NCI-H526 (cell line): ENCODE measurements at regions not wholly inside any gene's neighbourhood (a gene's known extent, or its start where the extent isn't known, plus 50 kb on each side); places are given as distances from the start of the nearest gene placed in this dataset.

Experiments
- DNase-seq, 2 experiments: peaks; one replicate each; lab custom pipeline; 2025; lab: John Stamatoyannopoulos, UW

DNA sequence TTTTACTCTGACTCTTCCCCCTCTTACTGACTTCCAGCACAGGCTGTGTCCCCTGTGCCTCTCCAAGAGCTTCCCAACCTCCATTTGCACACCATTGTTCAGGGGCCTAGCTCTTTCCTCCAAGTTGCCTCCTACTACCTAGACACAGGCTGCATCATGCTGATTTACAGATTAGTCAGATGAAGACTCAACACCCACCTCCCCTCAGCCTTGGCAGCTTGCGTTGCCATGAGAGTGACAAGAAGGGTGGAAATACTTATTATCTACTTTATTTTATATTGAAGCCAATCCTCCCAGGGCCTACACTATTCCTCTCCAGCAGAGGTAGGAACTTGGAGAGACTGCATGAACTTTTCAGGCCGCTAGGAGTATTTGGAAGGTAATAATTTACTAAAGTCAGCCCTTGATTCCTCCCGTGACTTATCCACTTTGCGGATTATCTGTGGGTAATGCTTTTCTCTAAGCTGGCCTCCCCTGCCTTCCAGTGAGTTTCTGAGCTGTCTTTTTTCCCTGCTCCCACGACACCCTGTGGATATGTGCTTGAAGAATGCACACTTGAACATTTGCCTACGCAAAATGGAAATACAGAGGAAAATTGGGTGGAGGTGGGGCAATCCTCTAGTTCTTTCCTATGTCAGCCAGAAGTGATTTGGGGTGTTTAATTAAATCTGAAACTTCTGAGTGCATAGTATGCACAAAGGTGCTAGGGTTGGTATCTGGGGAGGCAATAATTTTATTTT lies 74.1 kb upstream of the TMEM164 start:
- DNase-seq = no peak

DNA sequence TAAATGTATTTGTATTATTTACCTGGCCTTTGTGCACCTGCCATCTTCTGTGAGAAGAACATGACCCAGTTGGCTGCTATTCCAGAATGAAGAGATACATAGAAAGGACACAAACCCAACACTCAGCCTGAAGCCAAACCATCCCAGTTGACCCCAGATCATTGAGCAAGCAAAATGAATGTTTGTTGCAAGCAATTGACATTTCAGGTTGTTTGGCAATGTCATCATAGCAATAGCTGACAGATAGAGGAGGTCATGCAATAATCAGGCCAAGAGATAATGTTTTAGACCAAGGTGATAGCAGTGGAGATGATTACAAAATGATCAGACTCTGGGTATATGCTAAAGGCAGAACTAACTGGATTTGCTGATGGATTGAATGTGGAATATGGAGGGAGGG lies 71.2 kb upstream of the TMEM164 start:
- DNase-seq = no peak

DNA sequence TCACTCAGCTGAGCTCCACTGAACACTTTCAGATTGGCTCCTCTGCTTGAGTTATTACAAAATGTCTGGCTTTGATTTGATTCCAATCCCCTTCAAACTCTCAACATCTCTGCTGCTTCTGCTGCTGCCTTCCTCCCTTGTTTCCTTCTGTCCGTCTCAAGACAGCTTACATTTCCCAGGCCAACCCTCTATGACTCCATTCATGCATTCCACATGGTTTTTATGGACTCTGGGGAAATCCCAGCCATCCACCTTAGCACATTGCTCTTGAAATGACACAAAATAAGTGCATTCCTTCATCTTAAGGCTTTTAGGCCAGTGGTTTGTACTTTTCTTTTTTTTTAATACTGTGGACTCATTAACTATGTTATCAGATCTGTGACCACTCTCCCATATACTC lies 68.5 kb upstream of the TMEM164 start:
- no peak for DNase-seq

DNA sequence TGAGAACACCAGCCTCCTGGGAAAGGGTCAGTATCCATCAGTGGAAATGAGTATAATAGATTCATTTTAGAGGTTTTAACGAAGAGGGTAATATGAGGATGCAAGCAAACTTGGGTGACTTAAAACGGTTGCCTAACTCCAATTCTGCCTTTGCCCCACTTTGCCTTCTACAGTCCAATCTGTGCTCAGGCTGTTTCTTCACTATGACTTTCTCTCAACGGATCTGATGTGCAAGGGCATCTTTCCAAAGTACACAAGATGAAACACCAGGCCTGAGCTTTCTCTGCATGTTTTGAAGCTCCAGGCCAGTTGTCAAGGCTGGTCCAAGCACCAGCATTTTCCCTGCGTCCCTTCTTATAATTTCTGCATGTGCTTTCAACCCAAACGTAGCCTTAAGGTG lies 68.0 kb upstream of the TMEM164 start:
- DNase-seq = no peak

DNA sequence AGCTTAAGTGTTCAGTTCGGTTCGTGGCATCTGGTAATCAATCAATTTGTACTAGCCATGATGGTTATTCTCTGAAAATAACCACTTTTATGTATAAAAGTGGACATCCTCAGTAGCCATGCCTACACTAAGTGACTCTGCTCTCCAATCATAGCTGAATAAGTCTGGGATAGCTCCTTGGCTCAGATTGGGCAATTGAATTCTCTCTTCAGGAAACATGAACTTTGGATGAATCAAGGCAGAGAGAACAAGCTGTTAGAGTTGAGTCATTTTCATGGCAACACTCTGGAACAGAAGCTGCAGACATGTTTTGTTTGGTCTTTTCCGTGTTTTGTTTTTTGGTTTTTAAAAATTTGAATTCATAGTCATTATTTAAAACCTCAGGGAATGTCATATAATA lies 66.8 kb upstream of the TMEM164 start:
- DNase-seq = no peak

DNA sequence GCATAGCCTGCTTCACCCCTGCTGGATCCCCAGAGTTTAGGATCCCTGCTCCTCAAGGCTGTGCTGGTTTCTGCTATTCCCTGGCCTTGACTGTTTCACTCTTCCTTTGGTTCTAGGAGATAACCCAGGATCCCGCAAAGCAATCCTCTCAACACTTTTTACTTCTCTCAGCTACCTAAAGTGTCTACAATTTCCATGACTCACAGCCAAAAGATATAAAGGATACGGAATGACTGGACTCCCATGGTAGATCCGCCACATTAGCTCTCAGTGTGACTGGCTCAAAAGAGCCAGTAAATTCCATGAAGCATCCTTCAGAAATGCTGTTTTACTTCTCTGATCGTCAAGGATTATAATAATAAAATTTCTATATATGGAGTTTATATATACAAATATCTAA lies 66.3 kb upstream of the TMEM164 start:
- DNase-seq = no peak

DNA sequence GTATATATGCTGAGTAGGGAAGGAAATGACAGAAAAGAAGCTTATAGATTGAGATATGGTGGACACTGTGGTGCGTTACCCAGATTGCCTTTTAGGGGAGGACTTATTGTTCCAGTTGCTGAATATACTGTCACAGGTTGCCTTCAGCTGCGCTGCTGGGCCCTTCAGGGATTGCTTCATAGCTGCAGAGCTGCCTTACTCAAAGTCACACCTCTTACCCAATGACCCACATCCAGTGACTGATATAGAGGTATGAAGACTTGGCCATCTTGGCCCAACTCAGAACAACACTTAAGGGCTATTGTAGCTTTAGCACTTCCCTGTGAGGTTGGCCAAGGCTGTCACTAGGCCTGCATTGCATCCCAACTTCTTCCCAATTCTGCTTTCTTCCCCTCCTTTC lies 63.4 kb upstream of the TMEM164 start:
- DNase-seq = no peak

DNA sequence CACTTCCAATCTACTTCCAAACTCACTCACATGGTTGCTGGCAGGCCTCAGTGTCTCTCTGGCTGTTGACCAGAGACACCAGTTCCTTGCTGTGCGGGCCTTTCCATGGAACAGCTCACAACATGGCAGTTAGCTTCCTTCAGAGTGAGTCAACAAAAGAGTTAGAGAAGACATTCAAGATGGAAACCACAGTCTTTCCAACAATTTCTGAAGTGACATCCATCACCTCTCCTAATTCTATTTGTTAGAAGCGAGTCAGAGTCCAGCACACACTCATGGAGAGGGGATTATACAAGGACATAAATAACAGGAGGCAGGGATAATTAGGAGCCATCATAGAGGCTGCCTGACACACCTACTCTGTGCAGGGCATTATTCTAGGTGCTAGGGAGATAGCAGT lies 62.5 kb upstream of the TMEM164 start:
- no peak for DNase-seq

DNA sequence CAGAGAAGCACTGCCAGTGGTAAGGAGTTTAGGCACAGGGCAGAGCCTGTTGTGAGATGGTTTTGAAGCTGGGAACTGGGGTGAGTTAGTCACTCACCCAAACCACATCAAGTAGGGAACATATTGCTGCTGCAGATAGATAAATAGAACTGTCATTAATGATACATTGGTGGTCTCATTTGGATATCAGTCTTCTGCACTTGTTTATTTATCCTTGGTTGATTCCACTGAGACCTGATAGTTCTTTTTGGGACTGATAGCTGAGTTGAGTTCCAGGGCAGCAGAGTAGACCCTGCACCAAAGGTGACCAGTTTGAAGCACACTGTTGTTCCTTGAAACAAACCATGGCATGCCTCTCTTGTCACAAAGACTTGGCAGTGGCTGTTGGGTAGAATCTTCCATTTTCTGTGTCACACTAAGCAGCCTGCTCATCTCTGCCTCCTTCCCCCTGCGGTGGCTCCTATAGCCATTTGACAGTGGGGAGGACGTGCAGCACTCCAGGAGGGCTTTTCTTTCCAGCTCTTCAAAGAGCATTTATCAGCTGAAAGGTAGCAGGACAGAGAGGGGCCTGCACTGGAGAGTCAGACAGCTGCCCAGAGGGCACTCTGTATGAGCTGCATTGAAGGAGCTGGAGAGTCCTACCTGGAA lies 59.7 kb upstream of the TMEM164 start:
- no peak for DNase-seq

DNA sequence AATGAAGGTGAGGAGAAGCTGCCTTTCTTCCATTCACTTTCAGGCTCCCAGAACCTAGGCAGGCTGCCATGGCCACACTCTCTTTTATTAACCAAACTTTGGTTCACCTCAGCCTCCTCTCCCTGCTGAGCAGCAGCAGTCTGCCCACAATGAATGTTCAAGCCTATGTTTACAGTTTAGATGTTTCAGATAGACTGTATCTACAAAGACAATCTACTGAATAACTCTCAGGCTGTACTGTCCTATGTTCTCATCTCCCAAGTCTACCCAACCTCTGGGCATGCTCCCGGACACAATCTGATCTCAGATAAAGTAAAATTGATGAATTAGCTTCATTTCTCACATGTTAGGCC lies 59.2 kb upstream of the TMEM164 start:
- no peak for DNase-seq

DNA sequence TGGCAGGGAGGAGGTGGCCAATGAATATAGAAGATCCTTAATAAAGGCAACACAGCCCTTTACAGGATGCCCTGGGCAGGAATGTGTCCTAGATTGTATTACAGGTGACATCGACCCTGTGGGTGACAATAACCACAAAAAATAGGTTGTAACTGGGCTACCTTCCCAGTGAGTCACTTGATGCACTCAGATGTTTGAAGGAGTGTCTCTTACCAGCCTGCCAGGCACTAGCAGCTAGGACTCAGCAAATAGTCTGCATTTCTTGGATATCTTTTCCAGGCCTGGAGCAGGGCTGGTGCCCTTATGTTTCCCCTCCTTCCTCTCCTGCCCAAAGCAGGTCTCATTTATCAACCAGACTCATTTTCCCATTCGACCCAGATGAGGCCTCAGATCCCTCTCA lies 50.9 kb upstream of the TMEM164 start:
- no peak for DNase-seq

DNA sequence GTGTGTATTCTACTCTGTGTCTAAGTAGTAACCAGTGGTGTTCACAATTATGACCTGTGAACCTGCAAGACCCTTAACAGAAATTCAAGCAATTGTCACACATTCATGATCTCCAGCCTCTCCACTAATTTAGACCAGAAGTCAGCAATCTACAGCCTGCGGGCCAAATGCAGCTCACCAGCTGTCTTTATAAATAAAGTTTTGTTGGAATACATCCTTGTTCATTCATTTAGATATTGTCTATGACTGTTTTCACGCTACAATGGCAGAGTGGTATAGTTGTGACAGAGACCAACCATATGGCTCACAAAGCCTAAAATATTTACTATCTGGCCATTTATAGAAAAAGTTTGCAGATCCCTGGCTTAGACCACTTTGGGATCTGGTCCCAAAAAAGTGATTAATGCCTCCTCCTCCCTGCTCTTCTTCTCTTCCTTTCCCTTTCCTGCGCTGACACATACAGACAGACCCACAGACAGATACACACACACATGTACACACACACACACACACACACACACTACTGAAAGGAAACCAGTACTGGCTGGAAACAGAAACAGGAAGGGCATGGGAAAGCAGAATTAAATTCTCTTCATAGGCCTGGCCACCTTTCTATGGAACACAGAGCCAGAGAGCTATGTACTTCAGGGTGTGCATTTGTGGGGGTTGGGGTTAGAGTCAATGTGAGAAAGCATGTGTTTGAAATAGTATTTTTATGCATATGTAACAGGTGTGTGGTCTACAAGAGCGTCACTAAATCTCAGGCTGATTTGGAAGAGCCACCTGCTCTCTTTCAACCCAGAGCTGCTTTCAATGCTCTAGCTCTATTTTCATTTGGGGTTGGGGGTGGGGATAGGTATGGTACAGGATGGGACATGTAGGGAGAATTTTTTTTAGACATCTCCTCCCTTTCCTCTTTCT lies 49.7 kb upstream of the TMEM164 start:
- DNase-seq = no peak
